ENCODE measurements at regions not wholly inside any gene's neighbourhood (a gene's known extent, or its start where the extent isn't known, plus 50 kb on each side); places are given as distances from the start of the nearest gene placed in this dataset.

DNA sequence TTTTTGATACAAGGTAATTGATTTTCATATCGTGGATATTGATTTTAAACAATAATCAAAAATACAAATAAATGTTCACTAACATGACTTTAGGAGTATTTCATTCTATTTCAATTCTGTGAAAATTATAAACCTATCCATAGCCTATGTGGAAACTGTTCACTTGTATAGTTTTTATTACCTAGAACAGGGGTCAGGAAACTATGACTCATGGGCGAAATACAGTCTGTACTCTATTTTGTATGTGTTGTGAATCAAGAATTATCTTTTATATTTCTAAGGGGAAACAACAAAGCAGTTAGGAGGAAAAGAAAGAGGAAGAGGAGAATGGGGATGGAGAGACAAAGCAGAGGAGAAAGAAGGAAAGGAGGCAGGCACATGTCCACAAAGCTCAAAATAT, 181.7 kb upstream of the VRK2 start:
- Histone ChIP-seq H3K4me1 (peaks cover 15% of the 10 kb centered on the region), H3K4me2 (no peak overlapping the region), H3K9me3 (ENCODE audit: low read depth) (no peaks in the 10 kb centered on the region), H3K9ac (no peak overlapping the region), H3K27ac (no peak overlapping the region), H3K4me3 (no peak overlapping the region), H4K20me1 (ENCODE audit: low read depth) (no peaks in the 10 kb centered on the region), H3K27me3 (no peaks in the 10 kb centered on the region), H3F3A (ENCODE audit: low read depth) (peaks cover 6% of the 10 kb centered on the region), H2AFZ (replicated peaks) (no peak overlapping the region), H3K36me3 (no peaks in the 10 kb centered on the region), H3K79me2 (ENCODE audit: low read depth) (no peaks in the 10 kb centered on the region)
- H3K27ac Mint-ChIP-seq, result no peak overlapping the region
- no peak for DNase-seq (ENCODE audit: low spot score)
- peaks cover 2% of the 10 kb centered on the region for H3K9me3 Mint-ChIP-seq
- H3K4me3 Mint-ChIP-seq, result no peak overlapping the region
- peaks cover 3% of the 10 kb centered on the region for H3K27me3 Mint-ChIP-seq (ENCODE audit: insufficient read depth, low read depth)
- no peaks in the 10 kb centered on the region for H3K36me3 Mint-ChIP-seq
- H3K4me1 Mint-ChIP-seq, result peaks cover 8% of the 10 kb centered on the region
- no peak for TF ChIP-seq CTCF (IDR thresholded peaks at IDR 0.05)
- TF ChIP-seq EZH2 (IDR thresholded peaks at IDR 0.05), result no peak
- TF ChIP-seq EZH2phosphoT487 (IDR thresholded peaks at IDR 0.05), result no peak

DNA sequence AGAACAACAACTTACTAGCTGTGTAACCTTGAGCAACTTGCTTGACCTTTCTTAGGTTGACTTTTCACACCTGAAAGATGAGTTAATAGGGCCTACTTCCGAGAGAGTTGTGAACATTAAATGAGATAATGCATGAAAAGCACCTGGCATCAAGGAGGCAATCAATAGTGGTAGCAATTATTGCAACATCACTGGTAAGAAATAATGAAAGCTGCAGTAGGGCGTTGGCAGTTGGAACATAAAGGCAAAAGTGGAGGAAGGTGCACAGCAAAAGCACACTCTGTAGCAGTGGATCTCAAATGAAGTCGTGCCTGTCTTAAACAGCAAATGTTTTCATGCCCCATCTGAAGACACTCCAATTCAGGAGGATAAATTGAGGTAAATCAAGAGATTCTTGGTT, 178.9 kb upstream of the VRK2 start:
- no peak overlapping the region for H3K4me3 Mint-ChIP-seq
- peaks cover 6% of the 10 kb centered on the region for H3K4me1 Mint-ChIP-seq
- Histone ChIP-seq H3K4me3 (no peak overlapping the region), H3K27ac (no peak overlapping the region), H3K4me2 (no peak overlapping the region), H3K9me3 (ENCODE audit: low read depth) (no peaks in the 10 kb centered on the region), H2AFZ (replicated peaks) (no peak overlapping the region), H4K20me1 (ENCODE audit: low read depth) (no peaks in the 10 kb centered on the region), H3K4me1 (peaks cover 7% of the 10 kb centered on the region), H3K9ac (no peak overlapping the region), H3F3A (ENCODE audit: low read depth) (no peaks in the 10 kb centered on the region), H3K27me3 (no peaks in the 10 kb centered on the region), H3K79me2 (ENCODE audit: low read depth) (no peaks in the 10 kb centered on the region), H3K36me3 (no peaks in the 10 kb centered on the region)
- no peak overlapping the region for H3K27ac Mint-ChIP-seq
- H3K36me3 Mint-ChIP-seq, result no peaks in the 10 kb centered on the region
- H3K9me3 Mint-ChIP-seq, result peaks cover 2% of the 10 kb centered on the region
- no peak for DNase-seq (ENCODE audit: low spot score)
- H3K27me3 Mint-ChIP-seq (ENCODE audit: insufficient read depth, low read depth), result peaks cover 3% of the 10 kb centered on the region
- TF ChIP-seq EZH2phosphoT487 (IDR thresholded peaks at IDR 0.05) (no peak), CTCF (IDR thresholded peaks at IDR 0.05) (no peak), EZH2 (IDR thresholded peaks at IDR 0.05) (no peak)

- Histone ChIP-seq H3F3A (ENCODE audit: low read depth) (no peaks in the 10 kb centered on the region), H3K27ac (no peak overlapping the region), H3K4me3 (no peak overlapping the region), H3K4me2 (no peak overlapping the region), H3K79me2 (ENCODE audit: low read depth) (no peaks in the 10 kb centered on the region), H2AFZ (replicated peaks) (no peak overlapping the region), H4K20me1 (ENCODE audit: low read depth) (no peaks in the 10 kb centered on the region), H3K9ac (no peak overlapping the region), H3K9me3 (ENCODE audit: low read depth) (no peaks in the 10 kb centered on the region), H3K27me3 (no peaks in the 10 kb centered on the region), H3K36me3 (no peaks in the 10 kb centered on the region), H3K4me1 (no peaks in the 10 kb centered on the region)
- Mint-ChIP-seq H3K36me3 (no peaks in the 10 kb centered on the region), H3K9me3 (peaks cover 2% of the 10 kb centered on the region), H3K4me3 (no peak overlapping the region), H3K27ac (no peak overlapping the region), H3K4me1 (no peaks in the 10 kb centered on the region), H3K27me3 (ENCODE audit: insufficient read depth, low read depth) (peaks cover 3% of the 10 kb centered on the region)
- DNase-seq (ENCODE audit: low spot score), result no peak
- TF ChIP-seq EZH2 (IDR thresholded peaks at IDR 0.05), result no peak
- TF ChIP-seq EZH2phosphoT487 (IDR thresholded peaks at IDR 0.05), result no peak
- TF ChIP-seq CTCF (IDR thresholded peaks at IDR 0.05), result no peak
Observed at GRCh38 chr2:57868619-57869139, 177.9 kb upstream of the VRK2 start.
